A673 (cell line): ENCODE measurements at regions not wholly inside any gene's neighbourhood (a gene's known extent, or its start where the extent isn't known, plus 50 kb on each side); places are given as distances from the start of the nearest gene placed in this dataset.

Experiments
- BruUV-seq: library from RNA; stranded (reverse); fragments of 400-500 nt; replicated peaks from 2 replicates; lab custom pipeline; 2021; lab: Mats Ljungman, UMichigan
- CTCF ChIA-PET: fragments of 300-600 bp; sonication (Branson Sonifier 250); formaldehyde crosslinking; loops from one replicate; lab custom pipeline; 2022; ENCODE audit warnings: antibody characterized with exemption; lab: Charles Lee
- POLR2A ChIA-PET: fragments of 300-600 bp; sonication (Branson Sonifier 250); formaldehyde crosslinking; loops from one replicate; lab custom pipeline; 2022; ENCODE audit warnings: antibody characterized with exemption; ENCODE audit not compliant: low non-redundant PET; lab: Charles Lee
- DNase-seq: peaks from one replicate; pipeline ENCODE4 v3.0.0-alpha.2; 2015; ENCODE audit warnings: low spot score
- H3K27ac ChIP-seq: fragments of 200-600 bp; sonication (generic); 2 replicates; pipeline ENCODE4 v1.5.1; 2016; ENCODE audit warnings: mixed run types, low read depth, mild to moderate bottlenecking, mixed read lengths, antibody characterized with exemption, low read length; ENCODE audit not compliant: poor library complexity, severe bottlenecking
- H3K27me3 ChIP-seq: fragments of 200-600 bp; sonication (generic); replicated peaks from 2 replicates; pipeline ENCODE4 v1.6.1; 2017; ENCODE audit warnings: mixed run types, low read depth, mild to moderate bottlenecking, mixed read lengths, antibody characterized with exemption, low read length; ENCODE audit not compliant: insufficient read depth, poor library complexity
- H3K36me3 ChIP-seq: fragments of 200-600 bp; sonication (generic); 2 replicates; pipeline ENCODE4 v1.6.1; 2016; ENCODE audit warnings: mixed run types, mild to moderate bottlenecking, mixed read lengths, antibody characterized with exemption, low read length; ENCODE audit not compliant: insufficient read depth, poor library complexity, severe bottlenecking
- H3K4me1 ChIP-seq: fragments of 200-600 bp; sonication (generic); 2 replicates; pipeline ENCODE4 v1.6.1; 2017; ENCODE audit warnings: mixed run types, mild to moderate bottlenecking, mixed read lengths, antibody characterized with exemption, low read length; ENCODE audit not compliant: insufficient read depth, poor library complexity, severe bottlenecking
- H3K4me3 ChIP-seq: fragments of 200-600 bp; sonication (generic); 2 replicates; pipeline ENCODE4 v1.5.1; 2016; ENCODE audit warnings: low read depth, mixed run types, mild to moderate bottlenecking, mixed read lengths, low read length; ENCODE audit not compliant: poor library complexity, severe bottlenecking
- H3K9me3 ChIP-seq: fragments of 200-600 bp; sonication (generic); 2 replicates; pipeline ENCODE4 v1.6.1; 2016; ENCODE audit warnings: mixed run types, low read depth, mild to moderate bottlenecking, mixed read lengths, antibody characterized with exemption, low read length; ENCODE audit not compliant: poor library complexity, severe bottlenecking
- CTCF ChIP-seq: fragments of 300-800, 200-600 bp; sonication (generic); conservative IDR thresholded peaks from 2 replicates; pipeline ENCODE4 v1.5.1; 2017; ENCODE audit warnings: low read depth, mild to moderate bottlenecking, antibody characterized with exemption, low read length, moderate library complexity, mixed read lengths
- EZH2 ChIP-seq: fragments of 200-600 bp; sonication (generic); IDR thresholded peaks from 2 replicates; pipeline ENCODE4 v1.6.1; 2017; ENCODE audit warnings: borderline replicate concordance, low read depth, mild to moderate bottlenecking, mixed read lengths, antibody characterized with exemption, low read length; ENCODE audit not compliant: poor library complexity, severe bottlenecking
- intact Hi-C: fragments of 100-400 bp; cut with micrococcal nuclease; formaldehyde crosslinking; loops from one replicate; pipeline ENCODE4 v1.10.0; 2022; ENCODE audit not compliant: unreplicated experiment

GRCh38 chr9:694403-695154 lies 146.9 kb upstream of the DMRT1 start:
- CTCF ChIA-PET: interaction anchor here (0.6 kb wide), 1 partner anchor 249 kb away, joined by 11 read pairs; no protein-coding TSS in a partner anchor
- H3K4me3 ChIP-seq: no peak overlapping the region
- intact Hi-C loops: no loop called here
- no peaks in the 10 kb centered on the region for H3K9me3 ChIP-seq
- H3K27ac ChIP-seq: peak overlapping the region; percentile 83
- H3K4me1 ChIP-seq: peaks cover 9% of the 10 kb centered on the region
- no peaks in the 10 kb centered on the region for H3K27me3 ChIP-seq
- no TSS peak for BruUV-seq
- no peak for DNase-seq
- POLR2A ChIA-PET: interaction anchor here (0.5 kb wide), 1 partner anchor 28 kb away, joined by 16 read pairs; no protein-coding TSS in a partner anchor
- H3K36me3 ChIP-seq: no peaks in the 10 kb centered on the region
- TF ChIP-seq EZH2: no peak
- no peak for TF ChIP-seq CTCF

GRCh38 chr9:695252-695651 lies 146.2 kb upstream of the DMRT1 start:
- POLR2A ChIA-PET: interaction anchor here (0.5 kb wide), 1 partner anchor 28 kb away, joined by 16 read pairs; no protein-coding TSS in a partner anchor

More at GRCh38 chr9:695252-695651, 146.2 kb upstream of the DMRT1 start:
- no peak for DNase-seq
- Histone ChIP-seq H3K27ac (no peak overlapping the region), H3K27me3 (no peaks in the 10 kb centered on the region), H3K4me1 (peaks cover 9% of the 10 kb centered on the region), H3K9me3 (no peaks in the 10 kb centered on the region), H3K36me3 (no peaks in the 10 kb centered on the region), H3K4me3 (no peak overlapping the region)
- intact Hi-C loops: no loop called here
- CTCF ChIA-PET: interaction anchor here (0.6 kb wide), 1 partner anchor 250 kb away, joined by 11 read pairs; no protein-coding TSS in a partner anchor
- TF ChIP-seq EZH2 (no peak), CTCF (no peak)
- BruUV-seq: no TSS peak
